Brain pericyte (primary cell): ENCODE measurements at regions not wholly inside any gene's neighbourhood (a gene's known extent, or its start where the extent isn't known, plus 50 kb on each side); places are given as distances from the start of the nearest gene placed in this dataset.
"Not testable (repeated sequence)": the region's sequence is repeated elsewhere in the genome, so short reads cannot be mapped to it uniquely, and the experiment has no call there.

Experiments
- DNase-seq: peaks from one replicate; pipeline ENCODE4 v3.0.0-alpha.2; 2012; ENCODE audit warnings: low read depth, low spot score

GRCh38 chr18:41695441-41695840, 259.6 kb upstream of the PIK3C3 start:
- no peak for DNase-seq

GRCh38 chr18:41693008-41693407, 262.0 kb upstream of the PIK3C3 start:
- DNase-seq, result no peak

DNA sequence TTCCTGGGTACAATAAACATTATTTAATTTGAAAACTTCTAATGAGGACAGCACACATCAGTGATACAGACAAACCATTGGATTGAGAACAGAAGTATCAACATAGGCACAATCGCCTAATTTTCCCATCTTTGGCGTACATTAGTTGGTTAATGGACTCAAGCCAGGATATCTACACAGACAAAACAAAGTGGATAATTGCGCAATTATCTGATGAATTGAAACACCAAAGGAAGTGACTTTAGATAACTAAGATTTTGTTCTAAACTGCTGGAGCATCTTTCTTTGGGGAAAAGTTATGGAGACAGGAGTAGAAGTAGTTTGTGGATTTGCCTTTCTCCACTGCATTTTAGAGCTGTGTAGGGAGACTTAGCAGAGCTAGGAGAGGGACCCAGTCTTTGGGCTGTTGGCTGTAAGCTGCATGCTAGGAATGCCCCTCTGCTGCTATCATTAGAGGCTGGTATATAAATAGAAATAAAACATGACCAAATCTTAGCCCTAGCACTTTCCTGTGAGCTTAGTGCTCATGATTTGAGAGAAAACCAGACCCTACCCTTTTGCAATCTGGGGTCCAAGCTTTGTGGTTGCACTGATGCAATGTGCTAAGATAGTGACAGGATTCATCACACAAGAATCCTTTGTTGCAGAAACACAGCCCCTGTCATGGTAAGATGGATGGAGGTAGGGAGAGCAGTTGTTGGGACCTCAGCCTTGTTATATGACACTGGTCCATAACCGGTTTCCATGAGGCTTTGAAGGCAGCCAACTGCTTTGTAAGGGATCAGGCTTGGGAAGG, 264.5 kb upstream of the PIK3C3 start:
- DNase-seq, result no peak

- no peak for DNase-seq
These were observed 267.9 kb upstream of the PIK3C3 start for GRCh38 chr18:41687138-41687537.

GRCh38 chr18:41681138-41681880, 273.7 kb upstream of the PIK3C3 start:
- no peak for DNase-seq

DNA sequence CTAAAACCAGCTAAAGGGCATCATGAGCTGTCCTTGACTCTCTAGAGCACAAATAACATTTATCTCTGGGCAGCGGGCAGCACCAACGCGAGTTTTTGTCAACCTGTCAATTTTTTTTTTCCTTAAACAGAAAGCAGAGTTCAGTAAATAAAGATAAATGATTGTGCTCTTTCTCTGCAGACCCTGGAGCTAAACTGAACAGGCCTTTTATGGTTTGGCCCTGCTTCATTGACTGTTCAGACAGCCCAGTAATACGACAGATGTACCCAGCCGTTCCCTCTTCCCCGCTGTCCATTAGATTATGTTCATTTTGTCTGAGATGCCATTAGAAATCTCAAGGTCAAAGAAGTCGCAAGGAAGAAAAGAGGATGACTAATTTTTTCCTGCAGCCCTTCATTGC, 280.5 kb upstream of the PIK3C3 start:
- no peak for DNase-seq

DNA sequence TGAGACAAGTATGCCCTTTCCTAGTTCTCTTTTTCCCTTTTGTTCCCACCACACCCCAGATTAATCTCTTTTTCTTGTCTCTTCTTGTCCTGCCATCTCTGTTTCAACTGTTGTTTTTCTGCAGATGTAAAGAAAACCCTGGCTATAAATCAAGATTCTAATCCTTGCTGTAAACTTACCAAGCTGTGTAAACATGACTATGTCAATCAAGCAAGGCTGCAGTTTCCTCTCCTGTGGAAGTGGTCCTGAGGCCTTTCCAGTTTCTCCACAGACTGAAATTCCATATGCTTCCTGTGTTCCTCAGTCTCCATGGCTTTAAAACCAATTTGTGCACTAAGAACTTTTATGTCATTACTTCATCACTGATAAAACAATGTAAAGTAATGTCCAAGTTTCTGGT, 288.8 kb upstream of the PIK3C3 start:
- DNase-seq, result no peak

DNA sequence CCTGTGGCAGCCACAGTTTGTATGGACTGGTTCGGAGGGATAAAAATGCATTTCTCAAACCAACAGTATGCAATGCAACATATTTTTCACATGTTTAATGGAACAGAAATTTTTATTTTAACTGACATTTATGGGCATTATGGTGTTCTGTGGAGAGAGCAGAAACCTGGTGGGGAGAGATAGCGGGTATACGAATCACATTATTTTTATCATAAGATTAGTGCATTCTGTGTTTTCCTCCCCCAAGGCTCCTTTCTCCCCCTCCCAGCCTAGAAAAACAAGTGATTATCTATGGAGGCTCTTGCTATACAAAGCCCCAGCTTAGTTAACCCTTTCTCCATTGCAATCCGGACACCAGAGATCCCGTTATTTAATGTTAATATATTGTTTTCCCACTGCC, 289.8 kb upstream of the PIK3C3 start:
- DNase-seq, result no peak

DNA sequence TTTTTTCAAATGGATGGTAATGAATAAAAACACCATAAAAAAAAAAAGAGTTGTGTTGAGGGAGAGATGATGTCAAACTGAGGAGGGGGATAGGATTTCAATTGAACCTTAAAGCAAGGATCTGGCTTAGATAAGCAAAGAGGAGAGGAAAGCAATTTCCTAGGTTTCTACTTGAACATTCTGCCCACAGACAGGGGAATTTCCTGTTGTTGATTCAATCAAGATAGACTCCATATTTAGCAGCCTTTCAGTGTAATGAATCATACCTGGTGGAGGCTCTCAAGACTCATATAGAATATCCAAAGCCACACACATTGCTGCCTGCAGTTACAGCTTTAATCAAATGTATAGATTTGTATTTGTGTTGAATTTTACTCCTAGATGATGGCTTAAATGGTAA, 294.4 kb upstream of the PIK3C3 start:
- DNase-seq, result no peak

GRCh38 chr18:41659438-41660130, 295.4 kb upstream of the PIK3C3 start:
- no peak for DNase-seq

- DNase-seq, result no peak
These were observed 297.8 kb upstream of the PIK3C3 start for GRCh38 chr18:41657189-41657588.

DNA sequence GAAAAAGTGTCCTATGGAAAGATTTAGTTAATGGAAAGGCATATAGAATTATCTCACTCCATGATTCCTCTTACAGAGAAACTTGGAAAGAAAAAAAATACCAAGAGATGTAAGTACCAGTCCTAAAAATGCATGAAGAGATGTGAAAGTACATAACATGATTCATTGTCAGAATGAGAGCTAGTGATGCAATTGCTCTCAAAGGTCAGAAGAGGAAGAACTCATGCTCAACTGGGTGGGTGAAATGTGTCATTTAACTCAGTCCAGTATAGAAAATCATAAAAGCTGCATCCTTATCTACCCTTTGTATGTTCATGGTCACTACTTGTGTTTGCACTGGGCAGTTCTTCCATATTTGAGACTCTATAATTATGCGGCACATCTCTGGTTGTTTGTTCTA, 300.0 kb upstream of the PIK3C3 start:
- DNase-seq, result no peak

DNA sequence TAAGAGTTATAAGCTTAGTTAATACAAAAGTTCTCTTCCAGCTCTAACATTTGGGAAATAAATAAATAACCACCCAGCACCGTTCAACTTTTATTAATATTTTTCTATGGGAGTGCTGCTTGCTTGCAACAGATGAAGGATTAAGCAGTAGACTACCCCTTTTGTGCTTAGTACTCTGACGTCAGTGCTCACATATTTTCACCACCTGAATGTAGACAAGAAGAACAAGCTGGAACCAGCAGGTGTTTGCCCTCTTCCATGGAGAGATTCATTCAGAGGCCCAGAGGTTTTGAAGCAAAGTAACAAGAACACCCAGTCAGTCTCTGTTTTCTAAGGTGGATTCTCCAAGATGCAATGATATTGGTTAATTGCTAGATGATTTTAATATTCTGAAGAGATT, 307.1 kb upstream of the PIK3C3 start:
- no peak for DNase-seq

- no peak for DNase-seq
These were observed 308.0 kb upstream of the PIK3C3 start for GRCh38 chr18:41646915-41647620.

DNA sequence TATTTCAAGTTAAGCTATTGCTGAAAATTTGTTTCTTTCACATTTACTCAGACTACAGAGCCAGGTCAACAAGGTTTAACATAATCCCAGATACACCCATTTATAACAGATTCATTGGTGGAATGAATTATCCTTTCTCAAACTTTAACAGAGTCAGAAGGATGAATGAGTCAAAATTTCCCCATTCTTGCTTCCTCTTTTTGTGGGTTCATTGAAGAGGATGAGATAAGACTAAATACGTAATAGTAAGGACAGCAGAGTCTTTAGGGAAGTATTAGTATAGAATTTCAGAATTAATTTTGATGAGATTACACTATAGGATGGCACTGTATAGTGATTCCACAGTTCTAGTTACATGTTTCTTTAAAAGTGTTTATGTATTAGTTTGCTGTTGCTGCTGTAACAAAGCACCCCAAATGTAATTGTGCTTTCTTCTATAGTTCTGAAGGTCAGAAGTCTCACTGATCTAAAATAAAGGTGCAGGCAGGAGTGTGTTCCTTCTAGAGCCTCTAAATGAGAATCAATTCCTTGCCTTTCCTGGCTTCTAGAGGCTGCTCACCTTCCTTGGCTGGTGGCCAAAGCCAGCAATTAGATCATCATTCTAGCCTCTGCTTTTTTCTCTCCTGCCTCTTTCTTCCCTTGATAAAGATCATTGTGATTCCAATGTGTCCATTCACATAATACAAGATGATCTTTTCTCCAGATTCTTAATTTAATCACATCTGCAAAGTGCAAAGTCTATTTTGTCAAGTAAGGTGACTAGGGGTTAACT, 309.3 kb upstream of the PIK3C3 start:
- no peak for DNase-seq

- DNase-seq, result no peak
These were observed 310.6 kb upstream of the PIK3C3 start for GRCh38 chr18:41644466-41644865.

- DNase-seq, result no peak
These were observed 311.6 kb upstream of the PIK3C3 start for GRCh38 chr18:41643427-41643826.

GRCh38 chr18:41642756-41643155, 312.3 kb upstream of the PIK3C3 start:
- no peak for DNase-seq

DNA sequence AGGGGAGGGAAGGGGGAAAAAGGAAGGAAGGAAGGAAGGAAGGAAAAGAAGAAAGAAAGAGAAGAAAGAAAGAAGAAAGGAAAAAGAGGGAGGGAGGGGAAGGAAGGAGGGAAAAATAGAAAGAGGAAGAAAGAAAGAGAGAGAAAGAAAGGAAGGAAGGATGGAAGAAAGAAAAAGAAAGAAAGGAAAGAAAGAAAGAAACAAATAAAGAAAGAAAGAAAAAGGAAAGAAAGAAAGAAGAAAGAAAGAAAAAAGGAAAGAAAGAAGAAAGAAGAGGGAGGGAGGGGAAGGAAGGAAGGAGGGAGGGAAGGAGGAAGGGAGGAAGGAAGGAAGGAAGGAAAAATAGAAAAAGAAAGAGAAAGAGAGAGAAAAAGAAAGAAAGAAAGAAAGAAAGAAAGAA, 315.8 kb upstream of the PIK3C3 start:
- no peak for DNase-seq

- DNase-seq, result not testable (repeated sequence)
These were observed 323.2 kb upstream of the PIK3C3 start for GRCh38 chr18:41631723-41632285.
